ENCODE measurements at regions not wholly inside any gene's neighbourhood (a gene's known extent, or its start where the extent isn't known, plus 50 kb on each side); places are given as distances from the start of the nearest gene placed in this dataset.
"Not testable (repeated sequence)": the region's sequence is repeated elsewhere in the genome, so short reads cannot be mapped to it uniquely, and the experiment has no call there.

DNA sequence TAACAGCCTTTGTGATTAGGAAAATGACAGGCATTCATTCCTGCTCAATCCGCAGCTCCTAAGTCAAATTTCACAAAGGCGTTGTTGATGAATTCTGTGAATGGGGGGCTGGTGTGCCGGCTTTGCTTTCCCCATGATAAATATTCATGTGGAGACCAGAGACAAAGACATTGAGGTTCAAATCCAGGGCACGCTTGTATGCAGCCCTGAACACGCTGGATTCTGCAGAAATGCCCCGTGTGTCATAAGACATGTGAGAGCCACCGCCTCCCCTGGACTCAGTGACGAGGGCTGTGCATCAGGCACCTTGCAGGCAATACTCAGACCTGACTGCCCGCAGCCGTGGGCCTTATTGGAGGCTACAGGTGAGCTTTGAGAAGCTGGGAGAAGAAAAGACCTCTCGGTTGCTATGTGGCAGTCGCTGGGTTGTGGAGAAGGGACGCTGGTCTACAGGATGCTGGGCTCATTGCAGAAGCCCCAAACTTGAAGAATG is 906.2 kb downstream of the BRD1 start:
- no peak for DNase-seq (ENCODE audit: low spot score)

DNA sequence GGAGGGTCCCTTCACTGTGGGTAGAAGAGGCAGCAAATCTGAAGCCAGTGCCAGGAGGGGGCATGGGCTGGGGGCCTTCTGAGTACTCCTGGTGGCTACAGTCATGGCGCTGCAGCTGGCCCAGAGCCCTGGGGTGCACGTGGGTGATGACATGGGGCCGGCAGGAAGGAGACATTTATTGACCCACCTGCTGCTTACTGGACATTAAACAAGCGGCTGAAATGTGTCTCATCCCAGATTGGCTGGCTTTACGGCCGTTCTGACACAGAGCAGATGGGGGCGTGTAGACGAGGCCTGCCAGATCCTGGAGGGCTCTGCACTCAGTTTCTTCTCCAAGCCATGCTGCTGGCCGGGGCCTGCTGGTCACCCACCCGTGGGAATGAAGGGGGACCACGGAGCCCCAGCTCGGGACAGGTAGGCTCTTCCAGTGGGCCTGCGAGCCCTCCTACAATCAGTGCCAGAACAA is 906.9 kb downstream of the BRD1 start:
- no peak for DNase-seq (ENCODE audit: low spot score)

- peak; percentile 37 for DNase-seq (ENCODE audit: low spot score)
Measured at GRCh38 chr22:48919851-48920589, 907.7 kb downstream of the BRD1 start.

DNA sequence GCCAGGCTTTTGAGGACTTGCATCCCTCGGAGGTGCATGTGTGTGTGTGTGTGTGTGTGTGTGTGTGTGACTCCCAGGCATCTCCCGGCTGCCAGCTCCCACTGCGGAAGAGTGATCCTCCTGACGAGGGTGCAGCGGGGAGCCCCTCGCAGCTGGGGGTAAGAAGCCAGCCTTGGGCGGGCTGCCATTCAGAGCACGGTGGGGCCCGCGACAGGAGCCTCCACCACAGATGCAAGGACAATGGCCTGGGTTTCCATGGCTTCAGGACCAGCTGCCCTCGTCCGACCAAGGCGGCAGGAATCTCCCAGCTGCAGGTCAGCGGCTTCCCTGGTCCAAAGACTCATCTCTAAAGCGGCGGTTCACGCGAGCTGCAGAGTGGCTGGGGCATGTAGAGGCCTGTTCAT is 908.5 kb downstream of the BRD1 start:
- peak; percentile 57 for DNase-seq (ENCODE audit: low spot score)

GRCh38 chr22:48918585-48919186 is 909.0 kb downstream of the BRD1 start:
- DNase-seq (ENCODE audit: low spot score): no peak

DNA sequence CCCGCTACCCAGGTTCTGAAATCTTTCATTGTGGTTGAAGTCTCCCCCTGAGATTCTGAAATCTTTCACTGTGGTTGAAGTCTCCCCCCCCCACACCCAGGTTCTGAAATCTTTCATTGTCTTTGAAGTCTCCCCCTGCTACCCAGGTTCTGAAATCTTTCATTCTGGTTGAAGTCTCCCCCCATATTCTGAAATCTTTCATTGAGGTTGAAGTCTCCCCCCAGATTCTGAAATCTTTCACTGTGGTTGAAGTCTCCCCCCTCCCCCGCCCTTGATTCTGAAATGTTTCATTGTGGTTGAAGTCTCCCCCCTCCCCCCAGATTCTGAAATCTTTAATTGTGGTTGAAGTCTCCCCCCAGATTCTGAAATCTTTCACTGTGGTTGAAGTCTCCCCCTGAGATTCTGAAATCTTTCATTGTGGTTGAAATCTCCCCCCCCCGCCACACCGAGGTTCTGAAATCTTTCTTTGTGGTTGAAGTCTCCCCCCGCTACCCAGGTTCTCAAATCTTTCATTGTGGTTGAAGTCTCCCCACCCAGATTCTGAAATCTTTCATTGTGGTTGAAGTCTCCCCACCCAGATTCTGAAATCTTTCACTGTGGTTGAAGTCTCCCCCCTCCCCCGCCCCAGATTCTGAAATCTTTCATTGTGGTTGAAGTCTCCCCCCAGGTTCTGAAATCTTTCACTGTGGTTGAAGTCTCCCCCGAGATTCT is 915.2 kb downstream of the BRD1 start:
- not testable (repeated sequence) for DNase-seq (ENCODE audit: low spot score)

DNA sequence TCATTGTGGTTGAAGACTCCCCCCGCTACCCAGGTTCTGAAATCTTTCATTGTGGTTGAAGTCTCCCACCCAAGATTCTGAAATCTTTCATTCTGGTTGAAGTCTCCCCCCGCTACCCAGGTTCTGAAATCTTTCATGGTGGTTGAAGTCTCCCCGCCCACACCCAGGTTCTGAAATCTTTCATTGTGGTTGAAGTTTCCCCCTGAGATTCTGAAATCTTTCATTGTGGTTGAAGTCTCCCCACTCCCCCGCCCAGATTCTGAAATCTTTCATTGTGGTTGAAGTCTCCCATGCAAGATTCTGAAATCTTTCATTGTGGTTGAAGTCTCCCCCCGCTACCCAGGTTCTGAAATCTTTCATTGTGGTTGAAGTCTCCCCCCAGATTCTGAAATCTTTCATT is 916.0 kb downstream of the BRD1 start:
- not testable (repeated sequence) for DNase-seq (ENCODE audit: low spot score)

DNA sequence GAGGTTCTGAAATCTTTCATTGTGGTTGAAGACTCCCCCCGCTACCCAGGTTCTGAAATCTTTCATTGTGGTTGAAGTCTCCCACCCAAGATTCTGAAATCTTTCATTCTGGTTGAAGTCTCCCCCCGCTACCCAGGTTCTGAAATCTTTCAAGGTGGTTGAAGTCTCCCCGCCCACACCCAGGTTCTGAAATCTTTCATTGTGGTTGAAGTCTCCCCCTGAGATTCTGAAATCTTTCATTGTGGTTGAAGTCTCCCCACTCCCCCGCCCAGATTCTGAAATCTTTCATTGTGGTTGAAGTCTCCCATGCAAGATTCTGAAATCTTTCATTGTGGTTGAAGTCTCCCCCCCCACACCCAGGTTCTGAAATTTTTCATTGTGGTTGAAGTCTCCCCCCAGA is 916.6 kb downstream of the BRD1 start:
- not testable (repeated sequence) for DNase-seq (ENCODE audit: low spot score)

DNA sequence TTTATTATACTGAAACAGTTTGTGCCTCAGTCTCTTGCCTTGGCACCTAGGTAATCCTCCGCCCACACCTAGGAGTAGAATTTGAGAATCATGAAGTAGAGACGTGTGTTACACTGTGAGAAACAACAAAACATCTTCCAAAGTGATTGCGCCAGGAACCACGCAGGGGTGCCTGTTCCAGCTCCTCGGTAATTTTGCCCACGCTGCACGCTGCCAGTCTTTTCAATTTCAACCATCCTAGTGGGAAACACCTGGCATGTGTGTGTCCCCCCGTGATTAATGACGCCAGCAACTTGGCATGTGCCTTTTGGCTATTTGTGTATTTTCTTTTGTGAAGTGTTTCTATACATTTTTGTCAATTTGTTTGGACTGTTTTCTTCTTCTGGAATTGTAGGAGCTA is 919.1 kb downstream of the BRD1 start:
- no peak for DNase-seq (ENCODE audit: low spot score)

GRCh38 chr22:48907591-48907990 is 920.1 kb downstream of the BRD1 start:
- DNase-seq (ENCODE audit: low spot score): no peak

DNA sequence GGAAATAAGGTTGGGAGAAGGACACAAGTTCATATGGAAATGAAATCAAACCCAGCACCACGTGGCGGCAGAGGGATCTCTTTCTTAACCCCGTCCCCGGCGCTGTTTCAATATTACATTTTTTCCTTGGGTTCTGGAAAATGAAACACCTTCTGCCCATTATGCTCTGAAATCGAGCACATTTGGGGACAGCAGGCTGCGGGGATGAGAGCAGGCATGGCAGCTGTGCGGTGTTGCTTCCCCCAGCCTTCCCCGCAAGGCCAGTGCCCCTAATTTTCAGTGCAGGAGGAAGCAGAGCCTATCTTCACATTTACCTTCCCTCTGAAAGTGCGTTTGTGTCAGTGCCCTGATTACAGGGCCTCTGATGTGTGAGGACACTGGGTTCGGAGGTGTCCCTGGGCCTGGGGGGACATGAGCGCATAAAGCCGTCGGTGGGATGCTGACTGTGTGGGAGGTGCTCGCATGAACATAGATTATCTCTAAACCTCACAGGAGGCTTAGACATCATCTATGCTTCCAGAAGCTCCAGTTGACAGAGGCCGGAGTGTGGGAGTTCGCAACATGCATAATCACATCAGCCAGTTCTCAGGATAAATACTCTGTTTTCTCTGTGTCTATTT is 921.3 kb downstream of the BRD1 start:
- no peak for DNase-seq (ENCODE audit: low spot score)

- no peak for DNase-seq (ENCODE audit: low spot score)
Measured at GRCh38 chr22:48905206-48905975, 922.3 kb downstream of the BRD1 start.

DNA sequence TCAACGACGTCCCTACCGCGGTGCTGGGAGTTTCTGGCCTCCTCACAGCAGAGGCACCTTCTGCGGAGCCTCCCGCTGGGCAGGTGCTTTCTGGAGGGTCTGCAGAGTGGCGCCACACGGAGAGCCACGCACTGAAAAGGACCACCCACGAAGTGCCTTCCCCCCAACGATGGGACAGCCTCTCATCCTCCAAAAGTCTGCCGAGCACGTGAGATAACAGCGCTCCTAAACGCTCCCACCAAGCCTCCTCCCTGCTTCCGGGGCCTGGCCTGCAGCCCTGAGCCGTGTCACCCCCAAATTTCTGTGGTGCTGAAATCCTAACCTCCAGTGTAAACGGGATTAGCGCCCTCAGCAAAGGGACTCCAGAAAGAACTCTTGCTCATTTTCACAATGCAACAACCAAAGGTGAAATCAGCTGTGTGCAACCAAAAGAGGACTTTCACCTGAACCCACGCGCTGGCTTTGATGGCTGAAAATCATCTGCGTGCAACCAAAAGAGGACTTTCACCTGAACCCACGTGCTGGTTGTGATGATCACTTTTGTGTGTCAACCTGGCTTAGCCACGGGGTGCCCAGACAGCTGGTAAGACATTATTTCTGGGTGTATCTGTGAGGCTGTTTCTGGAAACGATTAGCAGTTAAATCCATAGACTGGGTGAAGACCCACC is 924.6 kb downstream of the BRD1 start:
- no peak for DNase-seq (ENCODE audit: low spot score)

DNA sequence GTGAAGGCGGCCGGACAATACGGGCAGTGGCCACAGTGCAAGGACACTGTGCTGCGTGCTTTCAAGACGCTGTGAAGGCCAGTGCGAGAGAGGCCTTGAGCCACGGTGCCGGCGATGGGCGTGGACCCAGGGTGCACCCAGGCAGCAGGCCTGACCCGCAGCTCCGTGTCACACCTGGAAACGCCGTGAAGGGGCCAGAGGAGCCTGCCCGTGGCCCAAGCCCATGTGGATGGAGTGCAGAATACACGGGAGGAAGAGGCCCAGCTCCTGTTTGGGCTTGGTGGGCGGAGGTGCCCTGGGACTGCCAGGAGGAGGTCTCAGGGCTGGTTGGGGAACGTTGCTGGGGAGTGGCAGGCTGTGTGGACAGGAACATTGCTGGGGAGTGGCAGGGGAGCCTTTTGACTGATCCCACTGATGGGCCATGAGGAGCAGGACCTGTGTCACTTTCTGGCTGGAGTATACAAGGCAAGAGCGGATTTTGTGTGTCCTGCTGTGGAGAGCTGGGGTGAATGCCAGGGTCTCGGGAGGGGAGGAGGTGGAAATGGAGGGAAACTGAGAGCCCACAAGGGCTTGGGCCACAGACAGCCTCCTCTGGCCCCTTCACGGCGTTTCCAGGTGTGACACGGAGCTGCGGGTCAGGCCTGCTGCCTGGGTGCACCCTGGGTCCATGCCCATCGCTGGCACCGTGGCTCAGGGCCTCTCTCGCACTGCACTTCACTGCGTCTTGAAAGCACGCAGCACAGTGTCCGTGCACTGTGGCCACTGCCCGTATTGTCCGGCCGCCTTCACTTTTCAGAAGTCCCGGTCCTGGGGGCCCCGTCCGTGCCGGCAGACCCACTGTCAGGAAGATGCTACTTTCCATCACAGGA is 925.4 kb downstream of the BRD1 start:
- DNase-seq (ENCODE audit: low spot score): no peak

- DNase-seq (ENCODE audit: low spot score): no peak
Measured at GRCh38 chr22:48901324-48901723, 926.3 kb downstream of the BRD1 start.

DNA sequence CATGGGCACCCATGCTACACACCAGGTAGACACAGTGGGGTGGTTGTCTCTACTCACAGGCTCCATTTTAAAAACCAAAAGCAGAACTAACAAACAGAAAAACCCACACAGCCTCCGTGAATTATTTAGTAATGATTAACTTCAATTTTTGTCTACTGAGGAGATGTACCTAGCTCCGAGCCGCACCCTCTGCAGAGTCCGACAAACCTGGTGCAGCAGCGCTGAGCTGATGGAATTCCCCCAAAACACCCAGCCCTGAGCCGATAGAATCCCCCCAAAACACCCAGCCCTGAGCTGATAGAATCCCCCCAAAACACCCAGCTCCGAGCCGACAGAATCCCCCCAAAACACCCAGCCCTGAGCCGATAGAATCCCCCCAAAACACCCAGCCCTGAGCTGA is 927.0 kb downstream of the BRD1 start:
- no peak for DNase-seq (ENCODE audit: low spot score)

DNA sequence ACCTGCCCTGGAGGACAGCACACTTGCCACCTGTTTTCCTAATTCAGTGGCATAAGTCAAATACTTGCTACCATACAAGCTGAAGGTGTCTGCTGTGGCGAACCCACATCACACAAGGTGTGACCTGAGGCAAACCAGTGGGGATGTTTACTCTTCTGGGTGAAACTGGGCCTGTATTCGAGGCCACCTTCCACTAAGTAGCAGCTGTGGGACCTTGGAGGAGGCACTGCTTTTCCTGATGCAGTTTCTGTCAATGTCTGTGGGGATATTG is 927.4 kb downstream of the BRD1 start:
- DNase-seq (ENCODE audit: low spot score): no peak

GRCh38 chr22:48899523-48900326 is 927.9 kb downstream of the BRD1 start:
- DNase-seq (ENCODE audit: low spot score): no peak

DNA sequence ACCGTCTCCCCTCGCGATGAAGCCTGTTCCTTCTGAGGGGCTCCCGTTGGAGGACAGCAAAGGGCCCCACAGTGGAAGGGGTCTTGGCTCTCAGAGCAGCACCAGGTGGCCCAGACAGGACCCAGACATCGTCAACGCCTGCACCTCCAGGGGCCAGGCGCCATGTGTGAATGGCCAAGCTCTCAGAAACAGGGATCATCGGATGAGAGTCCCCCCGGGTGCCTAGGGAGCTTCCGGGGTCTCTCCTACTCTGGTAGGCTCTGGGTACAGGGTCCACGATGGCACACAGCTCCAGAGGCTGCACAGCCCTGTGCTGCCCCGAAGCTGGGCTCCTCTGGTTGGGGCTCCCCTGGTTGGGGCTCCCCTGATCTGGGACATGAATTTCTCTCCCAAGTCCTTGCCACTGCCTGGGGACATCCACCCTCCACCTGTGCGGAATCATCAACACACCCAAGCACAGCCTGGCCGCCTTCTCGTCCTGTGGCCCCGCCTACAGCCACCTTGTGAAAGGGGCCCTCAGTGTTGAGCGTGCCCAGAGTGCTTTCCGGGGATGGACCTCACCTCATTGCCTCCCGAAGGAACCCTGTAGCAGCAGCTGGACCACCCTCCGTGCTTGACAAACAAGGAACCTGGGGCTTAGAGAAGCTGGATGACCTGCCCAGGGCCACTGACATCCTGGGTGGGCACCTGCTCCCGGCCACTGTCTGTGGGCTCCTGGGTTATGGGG is 929.0 kb downstream of the BRD1 start:
- DNase-seq (ENCODE audit: low spot score): no peak
